ENCODE measurements at regions not wholly inside any gene's neighbourhood (a gene's known extent, or its start where the extent isn't known, plus 50 kb on each side); places are given as distances from the start of the nearest gene placed in this dataset.

DNA sequence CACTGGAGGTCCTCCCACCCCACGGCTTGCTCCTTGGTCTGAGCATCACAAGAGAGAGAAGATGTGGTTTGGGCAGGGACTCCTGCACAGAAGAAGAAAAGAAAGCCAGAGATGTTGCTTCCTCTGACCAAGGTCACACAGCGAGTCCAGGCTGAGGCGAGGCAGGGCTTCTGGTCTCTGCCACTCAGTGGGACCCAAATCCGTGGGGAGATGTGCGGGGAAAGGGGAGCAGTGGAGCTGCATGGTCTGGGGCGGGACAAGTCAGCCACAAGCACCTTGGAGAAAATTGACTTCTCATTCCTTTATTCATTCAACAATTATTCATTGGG lies 150.9 kb downstream of the C9orf50 start:
- no peak for DNase-seq

DNA sequence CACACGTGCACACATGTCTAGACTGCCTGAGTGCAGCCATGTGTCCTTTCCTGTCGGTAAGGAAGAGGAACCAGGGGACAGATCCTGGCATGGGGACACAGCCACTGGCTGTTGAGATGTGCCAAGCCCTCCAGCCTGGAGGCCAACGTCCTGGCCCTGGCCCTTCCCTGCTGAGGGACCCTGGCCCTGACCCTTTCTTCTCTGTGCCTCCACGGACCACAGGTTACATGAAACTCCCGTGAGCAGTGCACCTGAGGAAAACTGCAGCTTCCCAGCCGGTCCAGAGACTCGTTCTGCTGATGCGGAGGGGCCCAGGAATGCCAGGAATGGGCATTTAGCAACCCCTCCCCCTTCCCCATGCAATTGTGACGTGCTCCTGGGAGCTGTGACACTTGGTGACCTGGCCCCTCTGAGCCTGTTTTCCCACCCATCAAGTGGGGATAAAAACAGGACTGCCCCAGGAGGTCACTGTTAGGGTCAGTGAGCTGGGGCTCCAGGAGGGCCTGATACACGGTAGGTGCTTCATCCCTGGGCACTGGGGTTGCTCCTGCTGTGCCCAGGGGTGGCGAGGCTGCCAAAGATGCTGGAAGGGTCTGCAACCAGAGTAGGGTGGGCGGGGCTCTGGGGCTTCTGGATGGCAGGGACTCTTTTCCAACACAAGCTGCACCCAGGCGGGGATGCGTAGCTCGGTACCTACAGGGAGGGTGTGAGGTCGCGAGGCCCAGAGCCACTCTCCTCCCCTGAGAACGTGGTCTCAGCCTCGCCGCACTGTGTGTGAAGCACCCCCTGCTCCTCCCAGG lies 151.5 kb downstream of the C9orf50 start:
- no peak for DNase-seq

DNA sequence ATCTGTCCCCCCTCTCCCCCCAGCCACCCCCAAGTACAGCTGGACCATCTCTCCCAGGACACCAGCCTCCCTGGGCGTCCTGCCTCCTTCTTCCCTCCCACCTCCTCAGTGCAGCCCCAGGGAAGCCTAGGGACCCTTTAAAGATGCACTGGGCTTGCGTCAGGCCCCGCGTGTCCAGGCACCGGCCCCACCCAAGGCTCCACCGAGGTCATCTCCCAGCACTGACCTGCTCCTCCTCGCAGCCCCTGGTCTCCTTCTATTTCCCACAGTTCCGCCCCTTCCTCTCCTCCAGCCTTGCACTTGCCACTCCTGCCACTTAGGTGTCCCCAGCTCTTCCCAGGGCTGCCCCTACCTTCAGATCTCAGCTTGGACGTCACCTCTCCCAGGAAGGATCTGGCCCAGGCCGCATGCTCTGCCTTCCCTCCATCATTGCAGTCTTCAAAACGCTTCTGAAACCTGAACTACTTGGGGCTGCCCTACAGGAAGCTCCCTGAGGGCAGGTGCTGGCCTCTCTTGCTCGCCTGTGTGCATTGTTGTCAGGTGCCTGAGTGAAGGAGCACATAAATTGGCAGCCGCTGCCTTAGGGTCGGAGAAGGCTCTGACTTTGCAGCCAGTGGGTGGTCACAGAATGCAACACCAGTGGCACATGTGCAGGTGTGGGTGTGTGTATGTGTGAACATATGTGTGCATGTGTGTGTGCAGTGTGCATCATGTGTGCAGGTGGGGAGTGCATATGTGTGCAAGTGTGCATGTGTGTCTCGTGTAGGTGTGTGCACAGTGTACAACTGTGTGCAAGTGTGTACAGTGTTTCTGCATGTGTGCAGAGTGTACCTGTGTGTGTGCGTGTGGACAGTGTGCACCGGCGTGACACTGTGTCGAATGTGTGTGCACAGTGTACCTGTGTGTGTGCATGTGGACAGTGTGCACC lies 152.9 kb downstream of the C9orf50 start:
- no peak for DNase-seq

DNA sequence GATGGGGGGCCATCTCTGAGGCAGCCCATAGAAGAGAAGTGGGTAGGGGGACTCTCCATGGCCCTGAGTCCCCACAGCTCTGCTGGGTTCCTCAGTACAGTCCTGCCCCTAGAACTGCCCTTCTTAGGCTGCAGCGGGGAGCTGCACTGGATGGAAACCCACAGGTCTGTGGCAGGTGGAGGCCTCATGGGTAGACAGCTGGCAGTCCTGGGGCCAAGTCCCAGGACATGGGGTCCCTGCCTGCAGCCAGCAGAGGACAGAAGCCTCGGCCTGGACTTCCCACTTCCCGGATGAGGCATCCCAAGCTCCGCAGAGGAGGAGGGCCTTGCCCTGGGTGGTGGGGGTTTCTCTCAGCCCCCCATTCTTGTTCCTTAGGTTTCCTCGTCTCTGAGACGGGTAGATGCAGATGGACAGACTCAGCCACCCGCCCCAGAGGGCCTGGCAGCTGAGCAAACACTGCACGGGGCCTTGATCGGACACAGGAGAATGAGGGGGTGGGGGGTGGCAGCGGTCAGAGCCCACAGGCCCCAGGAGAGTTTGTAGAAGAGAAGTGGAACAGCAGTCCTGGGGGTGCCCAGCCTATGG lies 153.8 kb downstream of the C9orf50 start:
- DNase-seq = no peak

DNA sequence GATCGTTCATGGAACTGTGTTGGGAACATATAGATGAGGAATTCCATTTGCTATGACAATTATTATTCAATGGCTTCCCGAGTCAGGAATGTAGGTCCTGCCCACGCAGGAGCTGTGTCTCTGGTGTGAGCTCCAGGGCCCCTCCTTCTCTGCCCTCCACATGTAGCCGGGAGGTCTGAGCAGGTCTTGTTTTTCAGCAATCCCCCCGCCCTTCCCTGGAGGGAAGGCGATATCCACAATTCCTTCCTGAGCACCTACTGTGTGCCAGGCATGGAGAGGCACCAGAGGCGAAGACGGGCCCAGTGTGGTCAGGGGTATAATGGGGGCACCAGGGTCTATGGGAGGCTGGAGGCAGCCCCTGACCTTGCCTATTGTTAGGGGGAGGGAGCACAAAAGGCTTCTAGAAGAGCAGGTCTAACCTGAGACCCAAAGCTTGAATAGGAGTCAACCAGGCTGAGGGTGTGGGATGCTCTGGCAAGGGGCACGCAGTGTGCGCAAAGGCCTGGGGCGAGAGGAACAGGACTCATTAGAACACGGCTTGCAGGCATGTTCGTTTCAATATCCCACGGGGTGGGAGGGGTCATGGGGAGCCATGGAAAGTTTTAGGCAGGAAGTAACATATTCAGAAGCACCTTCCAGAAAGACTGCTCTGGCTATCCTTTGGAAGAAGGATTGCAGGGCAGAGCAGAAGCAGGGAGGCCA lies 154.9 kb downstream of the C9orf50 start:
- no peak for DNase-seq

DNA sequence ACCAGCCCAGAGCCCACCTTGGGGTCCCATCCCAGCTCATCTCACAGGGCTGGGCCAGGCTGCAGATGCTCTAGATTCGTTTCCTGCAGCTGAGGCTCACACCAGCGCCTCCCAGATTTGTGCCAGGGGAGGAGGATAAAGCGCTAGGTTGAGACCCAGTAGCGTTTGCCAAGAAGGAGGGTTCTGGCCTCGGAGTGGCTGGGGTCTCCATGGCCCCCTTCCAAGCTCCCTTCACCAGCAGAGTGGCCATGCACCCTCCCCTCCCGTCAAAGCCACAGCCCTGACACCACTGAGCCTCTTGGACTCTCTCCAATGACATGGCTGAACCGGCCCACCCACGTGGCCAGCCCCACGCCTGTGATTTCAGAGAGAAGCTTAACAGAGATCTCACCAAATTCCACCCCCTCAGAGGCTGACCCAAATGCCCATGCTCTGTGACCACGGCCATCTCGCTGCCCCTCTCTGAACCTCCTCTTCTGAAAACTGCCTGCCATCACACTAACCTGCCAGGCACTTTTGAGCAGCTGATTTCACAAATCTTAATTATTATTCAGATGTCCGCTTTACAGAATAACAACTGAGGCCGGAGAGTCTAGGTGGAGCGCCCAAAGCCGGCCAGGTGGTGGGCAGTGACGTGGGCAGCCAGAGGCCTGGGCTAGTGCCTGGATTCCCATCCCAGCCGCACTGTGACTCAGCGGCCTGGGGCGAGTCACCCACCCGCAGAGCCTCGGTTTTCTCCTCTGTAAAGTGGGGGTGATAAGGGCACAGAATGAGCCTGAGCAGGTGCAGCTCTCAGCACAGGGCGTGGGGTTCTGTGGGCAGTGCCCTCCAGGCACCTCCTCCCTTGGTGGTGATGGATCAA lies 155.7 kb downstream of the C9orf50 start:
- DNase-seq = no peak

DNA sequence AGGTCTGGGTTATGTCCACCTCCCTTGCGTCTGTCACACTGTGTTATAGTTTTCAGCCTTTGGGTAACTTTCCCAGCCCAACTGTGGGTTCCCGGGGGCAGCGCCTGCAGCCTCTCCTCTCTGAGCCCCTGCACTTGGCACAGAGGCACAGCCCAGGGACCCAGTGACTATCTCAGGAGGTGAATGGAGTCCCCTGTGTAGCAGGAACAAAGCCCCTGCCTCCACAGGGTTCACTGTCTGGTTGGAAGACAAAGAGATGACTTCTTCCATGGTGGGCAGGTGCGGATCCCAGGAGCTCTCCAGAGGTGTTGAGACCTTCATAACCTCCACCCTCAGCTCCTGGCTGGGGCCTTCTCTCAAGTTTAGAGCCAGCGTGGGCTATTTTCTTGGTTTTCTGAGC lies 156.9 kb downstream of the C9orf50 start:
- DNase-seq = no peak

DNA sequence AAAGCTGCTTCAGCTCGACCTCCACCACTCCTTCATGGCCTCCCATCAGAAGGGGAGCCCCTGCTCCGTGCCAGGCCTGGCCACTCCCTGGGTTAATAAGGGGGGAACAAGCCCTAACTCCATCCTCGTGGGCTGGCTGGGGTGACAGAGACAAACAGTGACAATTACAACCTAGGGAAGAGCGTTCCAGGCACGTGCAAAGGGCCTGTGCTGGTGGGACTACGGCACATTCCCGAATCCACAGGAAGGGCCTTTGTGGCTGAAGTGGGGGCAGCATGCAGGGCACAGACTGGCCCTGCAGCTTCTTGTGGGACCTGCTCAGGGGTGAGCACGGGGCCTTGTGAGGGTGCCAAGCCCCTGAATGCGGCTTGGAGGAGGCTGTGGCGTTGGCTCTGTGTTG lies 157.4 kb downstream of the C9orf50 start:
- DNase-seq = no peak

DNA sequence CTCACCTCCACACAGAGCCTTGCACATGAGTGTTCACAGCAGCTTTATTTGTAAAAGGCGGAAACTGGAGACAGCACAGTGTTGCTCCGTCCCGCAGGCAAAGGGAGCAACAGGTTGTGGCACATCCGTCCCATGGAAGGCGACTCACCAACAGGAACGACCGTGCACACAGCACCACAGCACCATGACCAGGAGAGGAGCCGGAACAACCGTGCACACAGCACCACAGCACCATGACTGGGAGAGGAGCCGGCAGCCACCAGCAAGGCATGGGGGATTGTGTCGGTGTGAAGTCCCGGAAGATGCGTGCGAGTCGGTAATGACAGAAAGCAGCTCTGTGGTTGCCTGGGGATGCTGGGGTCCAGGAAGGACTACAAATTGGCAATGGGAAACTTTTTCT lies 158.5 kb downstream of the C9orf50 start:
- no peak for DNase-seq

DNA sequence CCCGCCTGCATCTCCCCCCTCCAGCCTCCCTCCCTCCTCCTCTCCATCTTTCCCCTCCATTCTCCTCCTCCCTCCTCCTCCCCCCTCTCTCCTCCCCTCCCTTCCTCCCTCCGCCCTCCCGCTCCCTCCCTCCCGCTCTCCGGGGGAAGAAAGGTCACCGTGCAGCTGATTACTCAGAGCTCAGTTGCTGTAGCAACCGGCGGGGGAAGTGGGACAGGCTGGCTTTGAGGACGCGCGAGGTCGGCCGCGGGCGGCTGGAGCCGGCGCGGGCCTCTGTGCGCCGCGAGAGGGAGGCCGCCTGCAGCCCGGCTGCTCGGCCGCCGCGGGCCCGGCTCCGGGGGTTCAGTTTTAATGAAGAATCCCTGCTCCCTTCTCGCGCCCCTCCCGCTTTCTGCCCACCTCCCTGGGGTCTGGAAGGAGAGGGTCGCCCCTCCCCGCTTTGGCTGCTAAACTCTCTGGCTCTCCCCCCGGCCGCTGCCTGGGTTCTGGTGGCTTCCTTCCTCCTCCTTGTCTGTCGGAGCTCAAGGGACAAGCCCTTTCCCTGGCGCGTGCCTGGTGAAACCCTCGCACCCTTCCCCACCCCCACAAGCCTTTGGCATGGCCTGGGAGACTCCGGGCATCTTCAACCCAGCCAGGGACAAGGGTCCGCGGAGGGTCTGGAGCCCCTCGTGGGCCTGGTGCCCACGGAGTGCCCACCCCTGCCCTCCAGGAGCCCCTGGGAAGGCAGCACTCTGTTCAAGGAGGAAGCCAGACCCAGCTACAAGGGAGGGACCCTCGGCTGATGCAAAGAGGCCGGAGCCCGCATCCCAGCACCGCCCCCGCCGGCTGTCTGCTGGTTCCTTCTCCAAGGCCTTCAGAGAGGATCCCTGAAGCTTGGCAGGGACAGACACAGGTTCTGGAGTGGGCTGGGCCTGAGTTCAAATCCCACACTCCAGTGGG lies 160.3 kb downstream of the C9orf50 start:
- DNase-seq = no peak

DNA sequence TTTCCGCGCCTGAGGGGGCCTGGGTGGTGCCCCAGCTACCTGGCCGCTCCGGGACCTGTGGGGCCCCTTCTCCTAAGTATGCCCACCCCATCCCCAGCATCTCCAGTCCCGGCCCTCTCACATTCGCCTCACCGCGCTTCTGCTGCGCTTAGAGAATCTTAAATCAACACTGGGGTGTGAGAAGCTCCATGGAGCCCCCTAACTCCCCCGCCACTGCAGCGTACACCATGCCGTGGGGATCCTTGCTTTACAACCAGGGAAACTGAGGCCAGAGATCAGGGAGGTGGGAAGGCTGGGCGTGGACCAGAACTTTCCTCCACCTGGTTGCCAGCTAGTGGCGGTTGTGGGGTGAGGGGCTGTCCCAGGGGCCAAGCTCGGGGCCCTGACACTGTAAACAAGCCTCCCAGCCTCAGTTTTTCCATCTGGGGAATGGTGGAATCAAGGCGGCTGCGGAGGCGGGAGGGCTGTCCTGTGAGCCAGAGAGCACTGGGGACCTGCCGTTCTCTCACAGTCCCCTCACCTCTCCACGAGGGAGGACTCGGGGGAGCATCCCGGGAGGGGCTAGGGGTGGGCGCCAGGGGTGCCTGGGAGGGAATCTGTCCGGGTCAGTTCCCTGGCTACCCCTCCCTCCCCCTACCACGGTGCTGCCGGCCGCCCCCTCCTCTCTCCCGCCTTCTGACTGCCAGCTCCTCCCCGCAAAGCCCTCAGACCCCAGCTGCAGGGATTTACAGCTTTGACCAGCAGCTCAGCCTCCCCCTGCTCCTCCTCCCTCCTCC lies 161.2 kb downstream of the C9orf50 start:
- no peak for DNase-seq

DNA sequence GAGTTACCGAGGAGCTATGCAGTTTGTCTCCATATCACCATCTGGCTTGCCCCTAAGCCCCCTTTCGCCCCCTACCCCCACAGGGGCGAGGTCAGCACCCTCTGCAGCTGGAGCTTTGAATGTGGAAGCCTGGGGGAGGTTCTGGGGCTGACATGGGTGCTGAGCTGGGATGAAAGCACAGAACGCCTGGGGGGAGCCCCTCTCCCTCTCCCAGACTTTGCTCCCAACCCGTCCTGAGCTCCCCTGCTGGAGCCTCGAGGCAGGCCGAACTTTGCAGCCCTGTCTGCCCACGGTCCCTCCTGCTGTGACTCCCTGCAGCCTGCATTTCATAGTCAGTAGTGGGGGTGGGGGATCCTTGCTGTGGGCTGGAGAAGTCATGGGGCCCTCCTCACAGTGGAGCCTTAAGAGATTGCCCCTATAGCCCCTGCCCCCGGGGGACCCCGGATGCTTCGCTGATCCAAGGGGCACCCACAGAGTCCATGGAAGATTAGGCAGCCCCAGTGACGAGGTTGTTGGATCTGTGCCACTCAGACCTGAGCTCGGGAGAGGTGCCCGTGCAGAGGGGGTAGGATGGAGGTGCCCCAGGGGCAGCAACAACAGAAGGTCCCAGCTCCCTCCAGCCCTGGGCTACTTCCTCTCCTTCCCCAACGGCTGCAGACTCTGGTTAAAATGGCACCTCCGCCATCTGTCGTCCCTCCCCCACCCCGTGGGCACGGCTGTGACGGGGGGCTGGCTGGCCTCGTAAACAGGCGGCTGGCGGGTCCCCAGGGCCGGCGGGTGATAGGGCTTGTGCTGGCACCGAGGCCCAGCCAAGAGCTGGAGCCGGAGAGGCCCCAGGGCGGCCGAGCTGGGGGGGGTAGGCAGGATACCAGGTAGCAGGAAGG lies 162.0 kb downstream of the C9orf50 start:
- no peak for DNase-seq

DNA sequence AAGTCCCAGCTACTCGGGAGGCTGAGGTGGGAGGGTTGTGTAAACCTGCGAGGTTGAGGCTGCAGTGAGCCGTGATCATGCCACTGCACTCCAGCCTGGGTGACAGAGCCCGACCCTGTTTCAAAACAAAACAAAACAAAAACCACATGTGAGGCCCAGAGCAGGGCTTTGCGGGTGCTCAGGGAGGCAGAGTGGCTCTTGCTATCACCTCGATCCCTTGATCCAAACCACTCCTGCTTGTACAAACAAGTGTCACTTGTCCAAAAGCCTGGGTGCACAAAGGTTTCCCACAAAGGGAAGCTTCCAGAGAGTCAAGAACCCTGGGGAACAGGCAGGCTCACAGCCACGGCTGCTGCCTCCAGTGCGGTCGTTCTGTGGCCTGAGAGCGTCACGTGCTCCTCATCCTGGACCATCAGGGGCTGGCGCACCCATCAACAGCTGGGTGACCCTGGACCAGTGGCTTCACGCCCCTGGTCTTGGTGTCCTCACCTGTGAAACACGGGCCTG lies 162.7 kb downstream of the C9orf50 start:
- DNase-seq = no peak

DNA sequence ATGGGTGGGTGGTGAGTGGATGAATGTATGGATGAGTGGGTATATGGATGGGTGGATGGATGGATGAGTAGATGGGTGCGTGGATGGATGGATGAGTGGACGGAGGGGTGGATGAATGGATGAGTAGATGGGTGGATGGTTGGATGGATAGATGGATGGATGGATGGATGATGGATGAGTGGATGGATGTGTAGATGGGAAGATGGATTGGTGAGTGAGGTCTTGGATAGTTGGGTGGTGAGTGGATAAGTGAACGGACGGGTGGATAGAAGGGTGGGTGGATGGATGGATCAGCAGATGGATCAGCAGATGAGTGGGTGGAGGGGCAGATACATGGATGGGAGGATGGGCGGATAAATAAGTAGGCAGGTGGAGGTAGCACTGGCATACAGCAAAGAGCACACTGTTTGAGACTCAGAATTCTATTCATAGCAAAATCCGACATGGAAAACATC lies 163.5 kb downstream of the C9orf50 start:
- DNase-seq = no peak

DNA sequence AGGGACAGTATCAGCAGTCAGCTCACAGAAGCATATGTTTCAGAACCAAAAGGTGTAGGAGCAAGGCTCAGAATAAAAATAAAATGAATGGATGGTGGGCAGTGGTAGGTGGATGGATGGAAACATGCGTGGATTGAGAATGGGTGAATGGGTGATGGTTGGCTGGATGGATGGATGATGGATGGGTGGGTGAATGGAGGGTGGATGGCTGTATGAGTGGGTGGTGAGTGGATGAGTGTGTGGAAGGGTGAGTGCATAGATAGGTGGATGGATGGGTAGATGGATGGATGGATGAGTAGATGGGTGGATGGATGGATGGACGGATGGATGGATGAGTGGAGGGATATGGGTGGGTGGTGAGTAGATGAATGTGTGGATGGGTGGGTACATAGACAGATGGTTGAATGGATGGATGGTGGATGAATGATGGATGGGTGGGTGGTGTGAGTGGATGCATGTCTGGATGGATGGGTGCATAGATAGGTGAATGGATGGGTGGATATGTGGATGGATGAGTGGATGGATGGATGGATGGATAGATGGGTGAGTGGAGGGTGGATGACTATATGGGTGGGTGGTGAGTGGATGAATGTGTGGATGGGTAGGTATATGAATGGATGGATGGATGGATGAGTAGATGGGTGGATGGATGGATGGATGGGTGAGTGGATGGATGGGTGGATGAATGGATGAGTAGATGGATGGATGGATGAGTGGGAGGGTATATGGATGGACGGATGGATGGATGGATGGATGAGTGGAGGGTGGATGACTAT lies 164.2 kb downstream of the C9orf50 start:
- DNase-seq = no peak

DNA sequence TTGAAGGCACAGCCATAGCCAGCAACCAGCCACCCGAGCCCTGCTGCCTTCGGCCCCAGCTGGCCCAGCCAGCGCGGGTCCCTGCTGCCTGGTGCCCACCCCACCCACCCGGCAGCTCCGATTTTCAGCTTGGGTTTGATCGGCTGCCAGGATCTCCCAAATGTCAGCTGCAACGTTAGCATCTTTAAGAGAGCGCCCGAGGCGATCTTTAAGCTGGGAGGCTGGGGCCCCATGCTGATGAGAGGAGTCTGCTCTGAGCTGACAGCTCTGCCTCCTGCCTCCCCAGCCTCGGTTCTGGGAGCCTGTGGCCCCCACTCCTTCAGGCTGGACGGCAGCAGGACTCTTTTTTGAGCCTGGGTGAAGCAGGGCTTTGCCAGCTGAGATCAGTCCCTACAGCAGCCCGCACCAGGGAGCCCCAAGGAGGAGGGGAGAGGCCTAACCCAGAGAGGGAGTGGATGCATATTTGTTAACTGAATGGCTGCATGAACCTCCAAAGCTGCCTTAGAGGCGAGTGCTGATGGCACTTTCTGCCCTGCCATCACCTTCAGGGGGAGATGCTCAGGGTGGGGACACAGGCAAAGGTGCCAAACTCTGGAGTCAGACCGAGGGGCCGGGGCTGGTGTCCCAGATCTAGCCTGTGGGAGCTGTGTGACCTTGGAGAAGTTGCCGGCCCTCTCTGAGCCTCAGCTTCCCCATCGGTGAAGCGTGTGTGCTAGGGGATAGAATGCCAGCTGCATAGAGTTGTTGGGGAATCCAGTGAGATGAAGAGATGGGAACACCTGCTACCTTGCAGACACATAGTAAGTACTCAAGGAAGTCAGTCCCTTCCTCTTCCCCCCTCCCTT lies 165.5 kb downstream of the C9orf50 start:
- DNase-seq = no peak

DNA sequence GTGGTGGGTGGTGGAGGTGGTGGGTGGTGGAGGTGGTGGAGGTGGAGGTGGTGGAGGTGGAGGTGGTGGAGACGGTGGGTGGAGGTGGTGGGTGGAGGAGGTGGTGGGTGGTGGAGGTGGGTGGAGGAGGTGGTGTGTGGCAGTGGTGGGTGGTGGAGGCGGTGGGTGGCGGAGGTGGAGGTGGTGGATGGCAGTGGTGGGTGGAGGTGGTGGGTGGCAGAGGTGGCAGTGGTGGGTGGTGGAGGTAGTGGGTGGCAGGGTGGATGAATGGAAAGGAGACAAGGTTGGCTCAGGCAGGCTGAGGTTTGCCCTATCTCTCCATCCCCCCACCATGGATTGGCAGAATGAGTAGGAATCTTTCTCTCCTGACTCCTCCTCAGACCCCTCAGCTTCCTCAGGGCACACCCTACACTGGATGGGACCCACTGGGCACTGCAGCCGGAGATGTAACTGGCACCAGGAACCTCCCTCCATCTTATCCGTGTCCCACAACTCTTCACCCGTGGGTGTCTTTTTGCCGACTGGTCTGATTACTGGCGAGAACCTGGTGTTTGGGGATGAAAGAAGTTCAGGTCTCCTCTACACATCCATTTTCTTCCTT lies 166.3 kb downstream of the C9orf50 start:
- no peak for DNase-seq
